ENCODE measurements at regions not wholly inside any gene's neighbourhood (a gene's known extent, or its start where the extent isn't known, plus 50 kb on each side); places are given as distances from the start of the nearest gene placed in this dataset.

GRCh38 chr12:90183201-90183600, 474.6 kb upstream of the ATP2B1 start:
- no peak overlapping the region for H3K27ac ChIP-seq (ENCODE audit: low read depth, low read length)
- no peaks in the 10 kb centered on the region for H3K4me1 ChIP-seq (ENCODE audit: insufficient read depth, low read length)
- no peaks in the 10 kb centered on the region for H3K79me2 ChIP-seq (ENCODE audit: insufficient read depth, low read length)
- Mint-ChIP-seq H3K4me3 (ENCODE audit: unreplicated experiment) (no peak overlapping the region), H3K9me3 (ENCODE audit: unreplicated experiment) (peaks cover 2% of the 10 kb centered on the region), H3K4me1 (ENCODE audit: low read depth, unreplicated experiment) (no peaks in the 10 kb centered on the region), H3K36me3 (ENCODE audit: low read depth, unreplicated experiment) (no peaks in the 10 kb centered on the region), H3K27ac (ENCODE audit: unreplicated experiment) (no peak overlapping the region), H3K27me3 (ENCODE audit: low read depth, unreplicated experiment) (no peaks in the 10 kb centered on the region)
- no peak overlapping the region for H3K9ac ChIP-seq (ENCODE audit: low read length)
- FAIRE-seq (no peak), DNase-seq (ENCODE audit: low read depth) (no peak)
- H4K20me1 ChIP-seq (ENCODE audit: insufficient read depth, low read length) = no peaks in the 10 kb centered on the region
- H2AFZ ChIP-seq (ENCODE audit: low read depth, low read length) = no peak overlapping the region
- no peak overlapping the region for H3K4me3 ChIP-seq (ENCODE audit: insufficient read depth, low read depth, low read length)
- no peaks in the 10 kb centered on the region for H3K36me3 ChIP-seq (ENCODE audit: insufficient read depth, low read length)
- no peaks in the 10 kb centered on the region for H3K27me3 ChIP-seq (ENCODE audit: insufficient read depth, low read length)
- H3K4me2 ChIP-seq (ENCODE audit: low read length) = no peak overlapping the region
- TF ChIP-seq CTCF (IDR thresholded peaks at IDR 0.05; ENCODE audit: insufficient read depth, low read depth, low read length) (no peak), EZH2 (IDR thresholded peaks at IDR 0.05; ENCODE audit: insufficient read depth, low read length) (no peak)
- no peaks in the 10 kb centered on the region for H3K9me3 ChIP-seq (ENCODE audit: insufficient read depth, low read depth, low read length)

GRCh38 chr12:90181216-90181615, 472.6 kb upstream of the ATP2B1 start:
- Histone ChIP-seq H3K4me3 (ENCODE audit: insufficient read depth, low read depth, low read length) (no peak overlapping the region), H3K9me3 (ENCODE audit: insufficient read depth, low read depth, low read length) (no peaks in the 10 kb centered on the region), H3K9ac (ENCODE audit: low read length) (no peak overlapping the region), H3K79me2 (ENCODE audit: insufficient read depth, low read length) (no peaks in the 10 kb centered on the region), H4K20me1 (ENCODE audit: insufficient read depth, low read length) (no peaks in the 10 kb centered on the region), H2AFZ (ENCODE audit: low read depth, low read length) (no peak overlapping the region), H3K27ac (ENCODE audit: low read depth, low read length) (no peak overlapping the region), H3K27me3 (ENCODE audit: insufficient read depth, low read length) (no peaks in the 10 kb centered on the region), H3K36me3 (ENCODE audit: insufficient read depth, low read length) (no peaks in the 10 kb centered on the region), H3K4me1 (ENCODE audit: insufficient read depth, low read length) (no peaks in the 10 kb centered on the region), H3K4me2 (ENCODE audit: low read length) (no peak overlapping the region)
- FAIRE-seq = no peak
- TF ChIP-seq EZH2 (IDR thresholded peaks at IDR 0.05; ENCODE audit: insufficient read depth, low read length) (no peak), CTCF (IDR thresholded peaks at IDR 0.05; ENCODE audit: insufficient read depth, low read depth, low read length) (no peak)
- H3K27me3 Mint-ChIP-seq (ENCODE audit: low read depth, unreplicated experiment) = no peaks in the 10 kb centered on the region
- no peak overlapping the region for H3K27ac Mint-ChIP-seq (ENCODE audit: unreplicated experiment)
- H3K36me3 Mint-ChIP-seq (ENCODE audit: low read depth, unreplicated experiment) = no peaks in the 10 kb centered on the region
- no peak overlapping the region for H3K4me3 Mint-ChIP-seq (ENCODE audit: unreplicated experiment)
- H3K9me3 Mint-ChIP-seq (ENCODE audit: unreplicated experiment) = peaks cover 2% of the 10 kb centered on the region
- DNase-seq (ENCODE audit: low read depth) = no peak
- H3K4me1 Mint-ChIP-seq (ENCODE audit: low read depth, unreplicated experiment) = no peaks in the 10 kb centered on the region

GRCh38 chr12:90174956-90175355, 466.3 kb upstream of the ATP2B1 start:
- no peak overlapping the region for H2AFZ ChIP-seq (ENCODE audit: low read depth, low read length)
- peaks cover 1% of the 10 kb centered on the region for H3K4me1 Mint-ChIP-seq (ENCODE audit: low read depth, unreplicated experiment)
- no peak overlapping the region for H3K4me3 Mint-ChIP-seq (ENCODE audit: unreplicated experiment)
- H3K36me3 ChIP-seq (ENCODE audit: insufficient read depth, low read length) = no peaks in the 10 kb centered on the region
- no peaks in the 10 kb centered on the region for H3K9me3 Mint-ChIP-seq (ENCODE audit: unreplicated experiment)
- H3K27me3 ChIP-seq (ENCODE audit: insufficient read depth, low read length) = no peaks in the 10 kb centered on the region
- no peak overlapping the region for H3K27ac Mint-ChIP-seq (ENCODE audit: unreplicated experiment)
- no peaks in the 10 kb centered on the region for H3K36me3 Mint-ChIP-seq (ENCODE audit: low read depth, unreplicated experiment)
- H3K9me3 ChIP-seq (ENCODE audit: insufficient read depth, low read depth, low read length) = no peaks in the 10 kb centered on the region
- H3K27me3 Mint-ChIP-seq (ENCODE audit: low read depth, unreplicated experiment) = no peaks in the 10 kb centered on the region
- TF ChIP-seq CTCF (IDR thresholded peaks at IDR 0.05; ENCODE audit: insufficient read depth, low read depth, low read length) (no peak), EZH2 (IDR thresholded peaks at IDR 0.05; ENCODE audit: insufficient read depth, low read length) (no peak)
- FAIRE-seq = no peak
- no peaks in the 10 kb centered on the region for H4K20me1 ChIP-seq (ENCODE audit: insufficient read depth, low read length)
- H3K9ac ChIP-seq (ENCODE audit: low read length) = no peak overlapping the region
- no peak overlapping the region for H3K27ac ChIP-seq (ENCODE audit: low read depth, low read length)
- H3K4me1 ChIP-seq (ENCODE audit: insufficient read depth, low read length) = no peaks in the 10 kb centered on the region
- H3K4me3 ChIP-seq (ENCODE audit: insufficient read depth, low read depth, low read length) = no peak overlapping the region
- DNase-seq (ENCODE audit: low read depth) = no peak
- H3K4me2 ChIP-seq (ENCODE audit: low read length) = no peak overlapping the region
- H3K79me2 ChIP-seq (ENCODE audit: insufficient read depth, low read length) = no peaks in the 10 kb centered on the region
